H1 (cell line): ENCODE measurements at regions not wholly inside any gene's neighbourhood (a gene's known extent, or its start where the extent isn't known, plus 50 kb on each side); places are given as distances from the start of the nearest gene placed in this dataset.

Experiments
- CTCF ChIA-PET: fragments of 300-600 bp; sonication (Branson Sonifier 250); formaldehyde crosslinking; loops from one replicate; lab custom pipeline; 2021; ENCODE audit not compliant: partially characterized antibody; lab: Charles Lee
- POLR2A ChIA-PET: fragments of 300-600 bp; sonication (Branson Sonifier 250); formaldehyde crosslinking; loops from one replicate; lab custom pipeline; 2021; ENCODE audit warnings: inconsistent platforms; ENCODE audit not compliant: partially characterized antibody; lab: Charles Lee
- DNase-seq, 2 experiments: peaks; one replicate each; pipeline versions ENCODE4 v3.0.0 to v3.0.0-alpha.2; 2010 to 2022; ENCODE audit warnings: low spot score in 2 of 2, low read depth in 1 of 2, mixed read lengths in 1 of 2
- FAIRE-seq: peaks from 2 replicates; lab custom pipeline; 2011; peaks lifted over from hg19 to GRCh38; lab: Jason Lieb, UNC
- H2AFZ ChIP-seq: 2 replicates; pipeline ENCODE4 v1.8.1; 2012; ENCODE audit warnings: low read length, inconsistent platforms
- H2AK5ac ChIP-seq: 2 replicates; pipeline ENCODE4 v1.6.1; 2013; ENCODE audit warnings: low read depth, low read length
- H2BK120ac ChIP-seq: replicated peaks from 2 replicates; pipeline ENCODE3; 2013; ENCODE audit warnings: low read depth, low read length, inconsistent platforms
- H2BK12ac ChIP-seq: 2 replicates; pipeline ENCODE4 v1.6.1; 2013; ENCODE audit warnings: low read depth, low read length
- H2BK15ac ChIP-seq: 2 replicates; pipeline ENCODE4 v1.6.1; 2013; ENCODE audit warnings: low read length
- H2BK20ac ChIP-seq: 2 replicates; pipeline ENCODE4 v1.6.1; 2013; ENCODE audit warnings: low read length
- H2BK5ac ChIP-seq: 2 replicates; pipeline ENCODE4 v1.6.1; 2013; ENCODE audit warnings: low read depth, low read length
- H3K14ac ChIP-seq: 2 replicates; pipeline ENCODE4 v1.6.1; 2013; ENCODE audit warnings: inconsistent platforms; ENCODE audit not compliant: insufficient read length
- H3K18ac ChIP-seq: 2 replicates; pipeline ENCODE4 v1.6.1; 2013; ENCODE audit warnings: low read length; ENCODE audit errors: extremely low read depth
- H3K23ac ChIP-seq: 2 replicates; pipeline ENCODE4 v1.6.1; 2013; ENCODE audit warnings: inconsistent platforms; ENCODE audit not compliant: insufficient read length
- H3K23me2 ChIP-seq: 2 replicates; pipeline ENCODE4 v1.6.1; 2013; ENCODE audit warnings: low read depth, low read length
- H3K27ac ChIP-seq: 2 replicates; pipeline ENCODE4 v1.6.1; 2011; ENCODE audit warnings: low read depth, low read length, inconsistent platforms
- H3K27me3 ChIP-seq, 4 experiments: replicated peaks in 1 of 4; 1 replicate in 1 of 4; 2 replicates in 3 of 4; pipeline versions ENCODE4 v1.6.1 to v1.8.1; 2011 to 2013; ENCODE audit warnings: low read length in 3 of 4, mild to moderate bottlenecking in 3 of 4, inconsistent platforms in 2 of 4, mixed read lengths in 2 of 4, moderate library complexity in 1 of 4; ENCODE audit not compliant: control insufficient read depth in 3 of 4, insufficient read depth in 3 of 4; ENCODE audit errors: extremely low read depth in 1 of 4
- H3K36me3 ChIP-seq, 4 experiments: 2 replicates each; pipeline versions ENCODE4 v1.6.1 to v1.8.1; 2011 to 2013; ENCODE audit warnings: mild to moderate bottlenecking in 4 of 4, low read length in 3 of 4, moderate library complexity in 2 of 4, control low read depth in 1 of 4, inconsistent platforms in 1 of 4; ENCODE audit not compliant: insufficient read depth in 4 of 4, control insufficient read depth in 2 of 4
- H3K4ac ChIP-seq: replicated peaks from 2 replicates; pipeline ENCODE3; 2013; ENCODE audit warnings: low read length, low read depth, mixed read lengths, inconsistent platforms; ENCODE audit not compliant: insufficient read length
- H3K4me1 ChIP-seq, 4 experiments: replicated peaks in 1 of 4; 1 replicate in 1 of 4; 2 replicates in 3 of 4; pipeline versions ENCODE4 v1.6.1 to v1.8.1; 2011 to 2013; ENCODE audit warnings: low read length in 3 of 4, inconsistent platforms in 2 of 4, mixed read lengths in 1 of 4; ENCODE audit not compliant: insufficient read depth in 4 of 4, control insufficient read depth in 3 of 4
- H3K4me2 ChIP-seq, 2 experiments: 2 replicates each; pipeline versions ENCODE4 v1.6.1 to v1.8.1; 2011 to 2013; ENCODE audit warnings: low read depth in 2 of 2, low read length in 2 of 2, control low read depth in 1 of 2, inconsistent platforms in 1 of 2, mild to moderate bottlenecking in 1 of 2; ENCODE audit not compliant: insufficient read depth in 1 of 2
- H3K4me3 ChIP-seq, 4 experiments: fragments of 200-600, 300-600 bp in 1 of 4; sonication (generic), shearing (Covaris generic), sonication (Bioruptor Twin) in 1 of 4; 2 replicates each; pipeline versions ENCODE4 v1.5.1 to v1.8.1; 2011 to 2016; ENCODE audit warnings: low read length in 4 of 4, low read depth in 3 of 4, control low read depth in 2 of 4, inconsistent platforms in 2 of 4, mild to moderate bottlenecking in 2 of 4, mixed read lengths in 1 of 4, moderate library complexity in 1 of 4; ENCODE audit not compliant: insufficient read depth in 2 of 4; ENCODE audit errors: extremely low read depth in 1 of 4
- H3K56ac ChIP-seq: replicated peaks from 2 replicates; pipeline ENCODE3; 2013; ENCODE audit warnings: low read depth, mild to moderate bottlenecking, mixed read lengths, low read length, inconsistent platforms; ENCODE audit not compliant: insufficient read length
- H3K79me1 ChIP-seq: 2 replicates; pipeline ENCODE4 v1.6.1; 2013; ENCODE audit warnings: low read depth, low read length, control low read depth
- H3K79me2 ChIP-seq, 2 experiments: 2 replicates each; pipeline versions ENCODE4 v1.6.1 to v1.8.1; 2012 to 2013; ENCODE audit warnings: low read length in 2 of 2, mild to moderate bottlenecking in 2 of 2, inconsistent platforms in 1 of 2; ENCODE audit not compliant: insufficient read depth in 2 of 2, control insufficient read depth in 1 of 2
- H3K9ac ChIP-seq, 4 experiments: replicated peaks in 1 of 4; 1 replicate in 1 of 4; 2 replicates in 3 of 4; pipeline versions ENCODE4 v1.6.1 to v1.8.1; 2011 to 2013; ENCODE audit warnings: low read depth in 3 of 4, low read length in 3 of 4, control low read depth in 2 of 4, mild to moderate bottlenecking in 2 of 4, moderate library complexity in 2 of 4, inconsistent platforms in 1 of 4; ENCODE audit errors: extremely low read depth in 1 of 4
- H3K9me3 ChIP-seq, 2 experiments: 2 replicates each; pipeline versions ENCODE4 v1.6.1 to v1.8.1; 2012 to 2013; ENCODE audit warnings: mild to moderate bottlenecking in 2 of 2, moderate library complexity in 2 of 2, control low read depth in 1 of 2, inconsistent platforms in 1 of 2, low read depth in 1 of 2, low read length in 1 of 2, mixed read lengths in 1 of 2; ENCODE audit not compliant: insufficient read depth in 2 of 2
- H4K20me1 ChIP-seq, 2 experiments: replicated peaks in 1 of 2; 2 replicates each; pipeline versions ENCODE3 to v1.8.1; 2011 to 2013; ENCODE audit warnings: inconsistent platforms in 2 of 2, low read length in 2 of 2, mild to moderate bottlenecking in 1 of 2; ENCODE audit not compliant: insufficient read depth in 2 of 2, control insufficient read depth in 1 of 2
- H4K5ac ChIP-seq: 2 replicates; pipeline ENCODE4 v1.6.1; 2013; ENCODE audit warnings: low read length, low read depth, mixed read lengths, inconsistent platforms; ENCODE audit not compliant: insufficient read length
- H4K8ac ChIP-seq: 2 replicates; pipeline ENCODE4 v1.8.0; 2013; ENCODE audit warnings: mild to moderate bottlenecking, moderate library complexity, low read length, inconsistent platforms; ENCODE audit not compliant: insufficient read depth; ENCODE audit errors: extremely low read depth
- H4K91ac ChIP-seq: replicated peaks from 2 replicates; pipeline ENCODE3; 2013; ENCODE audit warnings: low read length, mixed read lengths, inconsistent platforms; ENCODE audit not compliant: insufficient read length
- ASH2L ChIP-seq: fragments of 200-600, 300-600 bp; sonication (generic); IDR thresholded peaks from one replicate; pipeline ENCODE4 v1.7.1; 2017; ENCODE audit warnings: low read length
- BACH1 ChIP-seq: IDR thresholded peaks from 2 replicates; pipeline ENCODE4 v1.6.1; 2012; ENCODE audit warnings: low read length, improper control_type of control experiment
- CHD1 ChIP-seq: IDR thresholded peaks from 2 replicates; pipeline ENCODE4 v1.6.1; 2012; ENCODE audit warnings: low read depth, low read length, improper control_type of control experiment
- HDAC2 ChIP-seq, 2 experiments: fragments of 300-600 bp in 1 of 2; sonication (generic) in 1 of 2; IDR thresholded peaks; 2 replicates each; pipeline ENCODE4 v1.6.1; 2011 to 2012; ENCODE audit warnings: low read depth in 2 of 2, low read length in 2 of 2, mild to moderate bottlenecking in 2 of 2, moderate library complexity in 2 of 2, borderline replicate concordance in 1 of 2, inconsistent platforms in 1 of 2
- POLR2A ChIP-seq, 2 experiments: IDR thresholded peaks; 1 replicate in 1 of 2; 2 replicates in 1 of 2; pipeline ENCODE4 v1.6.1; 2011; ENCODE audit warnings: low read depth in 2 of 2, low read length in 2 of 2, mild to moderate bottlenecking in 2 of 2; ENCODE audit errors: control extremely low read depth in 1 of 2
- POU5F1 ChIP-seq: IDR thresholded peaks from 2 replicates; pipeline ENCODE4 v1.6.1; 2011; ENCODE audit warnings: low read depth, mild to moderate bottlenecking, low read length, moderate library complexity
- SP4 ChIP-seq: IDR thresholded peaks from 2 replicates; pipeline ENCODE4 v1.6.1; 2012; ENCODE audit warnings: low read length, inconsistent platforms
- SUZ12 ChIP-seq: fragments of 200-600 bp; sonication (generic); IDR thresholded peaks from 2 replicates; pipeline ENCODE4 v1.6.1; 2012; ENCODE audit warnings: mild to moderate bottlenecking, inconsistent platforms, low read length, moderate library complexity, mixed read lengths
- WGBS, 2 experiments: shearing (Covaris generic) in 1 of 2; methylation state at CpG; one replicate each; pipeline versions ENCODE4 v1.1.6 to v1.1.7; 2013 to 2015; ENCODE audit warnings: low lambda C conversion rate in 2 of 2, mixed read lengths in 2 of 2, inconsistent platforms in 1 of 2, low coverage in 1 of 2, missing lambda C conversion rate in 1 of 2; ENCODE audit not compliant: insufficient replicate concordance in 2 of 2, insufficient coverage in 1 of 2, insufficient read length in 1 of 2; ENCODE audit errors: extremely low coverage in 1 of 2, missing lambda C conversion rate in 1 of 2; 5-methylcytosine and 5-hydroxymethylcytosine counted together

- no peaks in the 10 kb centered on the region for H3K36me3 ChIP-seq
- H3K14ac ChIP-seq: no peak overlapping the region
- no peaks in the 10 kb centered on the region for H3K23me2 ChIP-seq
- no peak overlapping the region for H2BK120ac ChIP-seq
- no peaks in the 10 kb centered on the region for H3K9me3 ChIP-seq
- ChIA-PET CTCF (no interaction called here), POLR2A (no interaction called here)
- H3K56ac ChIP-seq: no peak overlapping the region
- no peak overlapping the region for H3K4me2 ChIP-seq
- TF ChIP-seq BACH1 (no peak), POLR2A (IDR thresholded peaks at IDR 0.05; ENCODE audit: control extremely low read depth in 1 of 2, low read depth in 2 of 2, low read length in 2 of 2) (no peak), POU5F1 (no peak), HDAC2 (IDR thresholded peaks at IDR 0.05; ENCODE audit: borderline replicate concordance in 1 of 2, low read depth in 2 of 2, low read length in 2 of 2) (no peak), SP4 (no peak), ASH2L (no peak), CHD1 (no peak), SUZ12 (no peak)
- H3K27ac ChIP-seq: no peak overlapping the region
- H2AK5ac ChIP-seq: no peak overlapping the region
- no peaks in the 10 kb centered on the region for H3K79me2 ChIP-seq
- H4K8ac ChIP-seq: no peak overlapping the region
- no peak overlapping the region for H2BK20ac ChIP-seq
- no peaks in the 10 kb centered on the region for H3K27me3 ChIP-seq
- H4K20me1 ChIP-seq: no peaks in the 10 kb centered on the region
- no peak overlapping the region for H3K4ac ChIP-seq
- H3K23ac ChIP-seq: no peak overlapping the region
- H4K5ac ChIP-seq: no peak overlapping the region
- H3K4me3 ChIP-seq: no peak overlapping the region
- H2BK12ac ChIP-seq: no peak overlapping the region
- H2BK15ac ChIP-seq: no peak overlapping the region
- H3K18ac ChIP-seq: no peak overlapping the region
- no peak overlapping the region for H3K9ac ChIP-seq
- H3K4me1 ChIP-seq: no peaks in the 10 kb centered on the region
- no peaks in the 10 kb centered on the region for H3K79me1 ChIP-seq
- H4K91ac ChIP-seq: no peak overlapping the region
- H2AFZ ChIP-seq: no peak overlapping the region
- DNase-seq: no peak
- H2BK5ac ChIP-seq: no peak overlapping the region
- WGBS, 2 experiments: 95% methylated on average over 1 of the region's 1 CpG; no CpG with 5 or more reads in 1 of the 2 experiments
- FAIRE-seq: no peak
These were observed 69.7 kb upstream of the ADTRP start for GRCh38 chr6:11848346-11848651.
